HG03039 (cell line): ENCODE measurements at regions not wholly inside any gene's neighbourhood (a gene's known extent, or its start where the extent isn't known, plus 50 kb on each side); places are given as distances from the start of the nearest gene placed in this dataset.
"Not testable (repeated sequence)": the region's sequence is repeated elsewhere in the genome, so short reads cannot be mapped to it uniquely, and the experiment has no call there.

ENCODE experiments used
- ATAC-seq: cut with Tn5 transposase; IDR thresholded peaks from one replicate; pipeline ENCODE4 v1.9.1; 2021; ENCODE audit warnings: mild to moderate bottlenecking, moderate library complexity; ENCODE audit not compliant: unreplicated experiment

DNA sequence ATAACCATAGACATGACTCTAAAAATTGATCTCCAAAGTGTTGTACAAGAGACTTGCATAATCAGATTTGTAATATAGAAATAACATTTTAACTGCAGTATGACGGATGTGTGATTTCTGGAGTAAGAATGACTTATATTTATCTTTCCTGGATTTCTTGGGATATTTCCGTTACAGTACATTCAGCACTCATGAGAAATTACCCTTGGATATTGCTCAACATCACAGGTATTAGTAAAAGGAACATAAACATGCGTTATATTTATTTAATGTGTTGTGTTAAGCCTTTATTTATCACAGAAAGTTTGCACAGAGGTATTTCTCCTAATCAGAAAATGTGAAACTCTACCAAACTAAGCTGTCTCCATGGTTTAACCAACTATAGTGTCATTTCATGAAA is 1823.9 kb upstream of the C9orf72 start:
- ATAC-seq: no peak

DNA sequence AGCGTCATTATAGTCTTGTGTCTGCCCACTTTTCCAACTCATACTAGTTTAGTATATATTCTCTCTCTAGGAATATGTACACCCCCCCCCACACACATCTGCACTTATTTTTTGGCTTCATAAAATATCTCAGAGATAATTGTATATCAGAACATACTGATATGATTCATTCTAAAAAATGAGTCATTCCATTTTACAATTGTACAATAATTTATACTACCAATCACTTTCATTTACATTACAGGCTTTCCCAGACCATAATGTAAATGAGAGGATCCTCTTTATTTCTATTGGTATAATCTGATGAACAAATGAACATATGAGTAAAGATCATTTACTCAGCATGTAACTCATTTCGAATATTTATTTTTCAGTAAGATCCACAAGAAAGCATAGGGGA is 1842.9 kb upstream of the C9orf72 start:
- ATAC-seq: no peak

DNA sequence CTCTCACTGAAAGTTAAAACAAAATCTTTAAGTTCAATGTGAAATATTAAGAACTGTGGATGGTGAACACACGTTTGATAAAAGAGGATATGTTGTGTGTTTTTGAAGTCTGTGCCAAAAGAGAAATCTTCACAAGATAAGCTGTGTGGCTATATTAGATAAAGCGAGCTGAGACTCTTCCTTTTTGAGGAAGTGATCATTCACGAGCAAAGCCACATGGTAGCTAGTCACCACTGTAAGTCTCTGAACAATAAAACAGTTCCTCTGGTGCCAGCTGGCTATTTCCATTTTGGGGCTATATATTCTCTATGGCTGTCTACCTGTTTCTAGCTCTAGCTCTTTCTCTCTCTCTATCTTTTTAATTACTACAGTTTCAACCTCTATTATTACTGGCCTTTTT is 1849.2 kb upstream of the C9orf72 start:
- ATAC-seq: no peak

DNA sequence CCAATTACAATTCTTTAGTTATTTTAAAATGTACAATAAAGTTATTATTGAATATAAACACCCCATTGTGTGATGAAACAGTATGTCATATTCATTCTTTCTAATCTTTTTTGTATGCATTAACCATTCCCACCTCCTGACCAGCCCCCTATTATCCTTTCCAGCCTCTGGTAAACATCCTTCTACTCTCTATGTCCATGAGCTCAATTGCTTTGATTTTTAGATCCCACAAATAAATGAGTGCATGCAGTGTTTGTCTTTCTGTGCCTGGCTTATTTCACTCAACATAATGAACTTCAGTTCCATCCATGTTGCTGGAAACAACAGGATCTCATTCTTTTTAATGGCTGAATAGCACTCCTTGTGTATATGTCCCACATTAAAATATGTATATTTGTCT is 1858.9 kb upstream of the C9orf72 start:
- no peak for ATAC-seq

DNA sequence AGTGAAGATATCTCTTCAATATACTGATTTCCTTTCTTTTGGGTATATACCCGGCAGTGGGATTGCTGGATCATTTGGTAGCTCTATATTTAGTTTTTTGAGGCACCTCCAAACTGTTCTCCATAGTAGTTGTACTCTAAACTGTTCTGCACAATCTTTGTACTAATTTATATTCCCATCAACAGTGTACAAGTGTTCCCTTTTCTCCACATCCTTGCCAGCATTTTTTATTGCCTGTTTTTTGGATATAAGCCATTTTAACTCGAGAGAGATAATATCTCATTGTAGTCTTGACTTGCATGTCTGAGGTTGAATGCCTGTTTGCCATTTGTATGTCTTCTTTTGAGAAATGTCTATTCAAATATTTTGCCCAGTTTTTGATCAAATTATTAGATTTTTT is 1859.4 kb upstream of the C9orf72 start:
- ATAC-seq: not testable (repeated sequence)

DNA sequence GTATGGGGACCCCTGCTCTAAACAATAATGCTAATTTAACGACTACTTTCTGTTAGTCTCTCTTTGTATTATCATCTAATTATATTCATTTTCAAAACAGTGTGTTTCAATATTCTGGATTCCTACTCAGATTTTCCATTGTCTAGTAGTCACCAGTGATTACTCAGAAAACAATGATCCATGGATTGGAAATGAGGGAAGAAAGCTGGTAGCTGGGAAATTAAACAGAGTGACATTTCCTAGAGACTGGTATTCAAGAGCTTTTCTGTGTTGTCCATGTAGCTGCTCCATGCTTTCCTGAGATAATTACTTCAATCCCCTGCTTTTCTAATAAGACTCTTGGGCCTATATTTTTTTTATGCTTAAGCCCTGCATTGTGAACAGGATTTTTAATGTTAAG is 1862.1 kb upstream of the C9orf72 start:
- no peak for ATAC-seq

DNA sequence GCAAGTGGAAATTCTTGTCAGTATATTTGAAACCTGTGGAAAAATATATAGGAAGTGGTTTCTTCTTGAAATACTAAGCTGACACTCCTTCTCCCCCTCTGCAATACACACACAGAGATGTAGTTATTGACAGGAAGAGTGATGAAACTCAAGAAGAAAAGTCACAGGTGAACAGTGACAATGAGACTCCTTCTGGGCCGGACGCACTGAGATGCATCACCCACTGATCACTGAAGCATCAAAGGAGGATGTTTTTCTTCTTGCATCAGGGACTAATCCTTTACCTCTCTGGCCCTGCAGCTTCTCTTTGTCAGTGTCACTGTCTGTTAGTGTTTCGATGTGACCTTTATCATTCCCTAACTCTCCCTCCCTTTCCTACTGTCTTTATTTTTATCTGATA is 1864.2 kb upstream of the C9orf72 start:
- no peak for ATAC-seq

DNA sequence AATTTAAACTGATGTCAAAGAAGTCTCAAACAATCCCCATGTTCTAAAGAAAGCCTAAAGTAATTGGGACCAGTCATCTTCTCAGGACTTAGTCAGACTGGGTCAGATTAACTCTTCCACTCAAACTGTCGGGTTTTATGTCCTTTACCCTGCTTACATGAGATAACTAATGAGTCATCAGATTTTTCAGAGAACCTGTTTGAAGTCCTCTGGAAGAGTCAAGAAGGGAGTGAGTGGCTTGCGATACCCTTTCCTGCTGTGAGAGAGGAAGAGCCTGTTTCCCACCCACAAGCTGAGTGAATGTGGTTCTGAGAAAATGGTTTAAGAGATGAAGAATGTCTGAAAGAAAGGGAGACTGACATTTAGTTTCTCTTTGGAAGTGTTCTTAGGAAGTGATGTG is 1866.7 kb upstream of the C9orf72 start:
- ATAC-seq: no peak

DNA sequence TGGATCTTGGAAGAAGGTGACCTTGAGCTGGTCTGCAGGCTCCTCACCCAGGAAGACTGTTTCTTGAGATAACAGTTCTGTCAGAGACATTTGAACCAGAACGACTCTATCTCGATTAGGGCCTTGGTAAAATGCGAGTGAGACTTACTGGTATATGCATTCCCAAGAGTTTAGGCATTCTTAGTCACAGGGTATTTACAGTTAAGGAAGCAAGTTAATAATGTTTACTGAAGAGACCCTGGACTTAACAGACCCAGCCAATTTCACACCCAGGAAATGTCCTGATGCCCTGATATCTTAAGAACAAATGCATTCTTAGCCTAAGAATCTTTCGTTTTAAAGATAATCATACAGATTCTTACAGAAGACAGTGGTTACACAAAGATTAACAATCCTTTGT is 1867.2 kb upstream of the C9orf72 start:
- no peak for ATAC-seq

DNA sequence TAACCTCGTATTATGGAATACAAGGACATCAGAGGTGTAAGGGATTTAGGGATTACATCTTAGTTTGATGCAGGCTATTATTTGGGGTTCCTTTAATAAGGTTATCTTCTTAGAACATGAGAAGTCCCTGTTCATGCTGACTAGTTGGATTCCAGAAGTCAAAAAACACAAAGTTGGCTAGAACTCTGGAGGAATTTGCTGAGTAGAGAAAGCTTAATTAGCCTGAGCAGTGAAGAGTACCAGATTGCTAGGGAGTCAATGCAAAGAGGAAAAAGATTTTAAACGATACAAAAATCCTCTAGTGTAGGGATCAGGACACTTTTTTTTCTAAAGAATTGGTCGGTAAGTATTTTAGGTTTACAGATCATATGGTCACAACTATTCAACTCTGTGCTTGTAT is 1872.5 kb upstream of the C9orf72 start:
- no peak for ATAC-seq

DNA sequence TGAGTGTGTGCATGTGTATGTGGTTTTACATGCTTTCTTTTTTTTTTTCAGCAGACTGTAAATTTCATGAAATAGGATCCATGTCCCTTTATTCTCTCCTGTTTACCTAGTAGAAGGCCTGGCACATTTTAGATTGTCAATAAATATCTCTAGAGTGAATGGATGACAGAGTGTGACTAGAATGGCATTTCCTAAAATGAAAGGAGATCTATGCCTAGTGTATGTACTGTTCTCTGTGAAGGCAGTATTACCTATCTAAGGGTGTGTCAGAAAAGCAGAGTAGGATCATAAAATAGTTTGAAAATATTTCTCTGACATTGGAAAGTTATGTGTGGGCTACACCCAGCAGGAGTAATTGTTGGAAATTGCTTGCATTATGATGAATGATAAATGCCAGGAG is 1876.0 kb upstream of the C9orf72 start:
- no peak for ATAC-seq

DNA sequence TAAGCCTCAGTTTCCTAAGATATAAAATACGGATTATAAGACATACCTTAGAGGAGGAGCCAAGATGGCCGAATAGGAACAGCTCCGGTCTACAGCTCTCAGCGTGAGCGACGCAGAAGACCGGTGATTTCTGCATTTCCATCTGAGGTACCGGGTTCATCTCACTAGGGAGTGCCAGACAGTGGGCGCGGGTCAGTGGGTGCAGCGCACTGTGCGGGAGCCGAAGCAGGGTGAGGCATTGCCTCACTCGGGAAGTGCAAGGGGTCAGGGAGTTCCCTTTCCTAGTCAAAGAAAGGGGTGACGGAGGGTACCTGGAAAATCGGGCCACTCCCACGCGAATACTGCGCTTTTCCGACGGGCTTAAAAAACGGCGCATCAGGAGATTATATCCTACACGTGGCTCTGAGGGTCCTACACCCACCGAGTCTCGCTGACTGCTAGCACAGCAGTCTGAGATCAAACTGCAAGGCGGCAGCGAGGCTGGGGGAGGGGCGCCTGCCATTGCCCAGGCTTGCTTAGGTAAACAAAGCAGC is 1877.1 kb upstream of the C9orf72 start:
- not testable (repeated sequence) for ATAC-seq

DNA sequence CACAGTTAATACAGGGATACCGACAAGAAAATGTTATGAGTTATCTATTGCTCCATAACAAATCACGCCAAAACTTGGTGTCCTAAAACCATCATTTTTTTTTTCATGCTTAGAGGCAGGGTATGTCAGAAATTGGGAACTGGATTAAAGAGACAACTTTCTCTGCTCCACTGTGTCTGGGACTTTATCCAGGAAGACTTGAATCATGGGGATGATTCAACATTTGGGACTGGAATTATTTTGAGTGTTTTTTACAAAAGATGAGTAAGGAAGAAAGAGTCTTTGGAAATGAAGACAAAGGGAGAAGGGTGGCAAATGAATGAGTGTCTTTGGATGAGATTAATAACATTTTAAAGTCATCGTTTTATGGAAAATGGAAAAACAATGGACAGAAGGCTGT is 1883.7 kb upstream of the C9orf72 start:
- no peak for ATAC-seq

DNA sequence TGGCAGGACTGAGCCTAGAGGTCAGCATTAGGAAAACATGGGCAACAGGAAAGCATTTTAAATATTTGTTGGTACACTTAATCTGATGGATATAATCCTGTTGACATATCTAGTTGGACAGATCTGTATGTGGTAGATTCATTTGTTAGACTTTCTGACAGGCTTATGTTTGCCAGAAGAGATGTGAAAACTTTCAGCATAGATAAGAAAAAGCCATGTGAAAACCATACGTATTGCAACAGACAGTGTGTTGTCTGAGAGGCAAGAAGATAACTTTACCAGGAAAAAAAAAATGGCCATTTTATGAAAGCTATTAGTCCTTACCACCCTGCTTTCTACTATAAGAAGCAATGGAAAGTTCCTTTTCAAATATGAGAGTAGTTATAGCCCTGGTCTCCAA is 1902.2 kb upstream of the C9orf72 start:
- ATAC-seq: no peak

DNA sequence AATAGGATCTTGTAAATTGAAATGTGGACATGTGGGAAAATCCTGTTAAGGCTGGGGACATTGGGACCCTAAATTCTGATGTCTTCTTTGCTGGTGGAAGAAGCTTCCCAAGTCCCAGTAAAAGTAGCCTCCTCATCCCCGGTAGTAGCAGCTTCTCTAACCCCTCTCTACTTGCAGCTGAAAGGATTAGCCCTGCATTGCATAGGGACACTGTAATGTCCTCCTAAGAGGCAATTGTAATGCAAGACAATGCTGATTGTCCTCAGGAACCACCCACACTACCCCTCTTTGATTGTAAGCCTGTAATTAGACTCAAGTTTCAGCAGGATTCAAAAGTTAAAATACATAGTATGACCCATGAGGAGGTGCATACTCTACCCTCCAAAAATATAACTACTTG is 1938.4 kb upstream of the C9orf72 start:
- no peak for ATAC-seq

DNA sequence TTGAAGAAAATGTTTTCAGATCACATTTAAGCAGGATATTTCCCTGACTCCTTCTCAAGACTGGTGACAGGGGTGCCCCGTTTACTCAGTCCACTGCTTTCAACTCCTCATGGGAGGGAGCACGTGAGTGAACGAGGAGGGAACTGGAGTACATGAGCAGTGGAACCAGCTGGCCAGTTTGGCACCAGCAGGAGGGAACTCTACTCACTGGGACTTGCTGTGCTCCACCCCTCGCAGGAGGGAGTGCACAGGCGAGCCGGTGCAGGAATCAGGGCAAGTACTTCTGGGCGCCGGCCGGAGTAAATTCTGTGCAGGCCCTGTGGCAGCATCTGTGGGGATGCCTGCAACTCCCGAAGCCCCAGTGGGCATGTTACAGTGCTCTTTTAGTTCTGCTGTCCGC is 1941.1 kb upstream of the C9orf72 start:
- ATAC-seq: no peak

DNA sequence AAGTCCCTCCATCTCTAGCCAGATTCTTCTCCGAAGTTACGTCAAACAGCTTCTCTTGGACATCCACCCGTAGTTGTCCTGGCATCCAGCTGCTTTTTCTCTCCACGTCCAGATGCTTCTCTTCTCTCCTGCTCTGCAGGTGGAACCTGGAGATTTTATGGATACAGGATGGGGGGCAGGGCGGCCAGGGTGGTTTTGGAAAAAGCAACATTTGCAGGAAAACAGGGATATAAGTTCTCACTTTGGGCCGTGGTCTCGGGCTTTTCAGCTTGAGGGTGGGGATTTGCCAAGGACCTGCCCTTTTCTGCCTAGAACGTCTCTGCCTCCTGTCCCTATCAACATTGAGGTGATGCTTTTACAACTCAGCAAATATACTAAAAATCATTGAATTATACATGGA is 1941.6 kb upstream of the C9orf72 start:
- no peak for ATAC-seq

DNA sequence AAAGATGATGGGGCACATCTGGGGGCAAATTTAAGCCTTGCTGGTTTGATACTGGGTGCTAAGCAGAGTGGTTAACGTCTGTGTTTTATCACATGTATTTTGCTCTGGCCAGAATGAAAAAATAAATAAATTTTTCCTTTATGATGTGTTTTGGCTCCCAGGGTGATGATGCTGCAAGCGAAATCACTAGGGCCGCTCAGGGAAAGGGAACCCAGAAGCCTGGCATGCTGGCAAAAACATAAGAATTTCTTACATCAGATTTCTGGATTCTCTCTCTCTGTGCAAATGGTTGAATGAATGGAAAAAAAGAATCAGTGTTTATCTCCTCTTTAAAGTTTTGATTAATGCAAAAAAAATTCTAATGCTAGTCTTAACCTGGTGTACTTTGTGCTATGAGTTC is 1975.2 kb upstream of the C9orf72 start:
- ATAC-seq: no peak

DNA sequence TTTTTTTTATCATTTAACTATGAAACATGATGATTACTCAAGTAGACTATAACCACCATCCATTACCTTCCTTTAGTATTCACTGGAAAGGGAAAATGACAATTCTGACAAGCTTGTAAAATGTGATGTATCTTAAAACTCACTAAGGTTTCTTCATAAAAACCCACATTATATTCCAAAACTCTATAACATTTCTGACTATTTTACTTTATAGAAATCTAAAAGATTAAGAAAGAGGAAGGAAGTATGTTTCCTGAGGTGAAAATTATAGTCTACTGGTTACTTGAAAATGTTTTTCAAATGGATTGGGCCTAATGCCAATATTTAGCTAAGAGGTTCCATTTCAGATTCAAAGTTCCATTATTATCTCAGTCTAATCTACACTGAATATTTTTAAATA is 1982.2 kb upstream of the C9orf72 start:
- no peak for ATAC-seq

DNA sequence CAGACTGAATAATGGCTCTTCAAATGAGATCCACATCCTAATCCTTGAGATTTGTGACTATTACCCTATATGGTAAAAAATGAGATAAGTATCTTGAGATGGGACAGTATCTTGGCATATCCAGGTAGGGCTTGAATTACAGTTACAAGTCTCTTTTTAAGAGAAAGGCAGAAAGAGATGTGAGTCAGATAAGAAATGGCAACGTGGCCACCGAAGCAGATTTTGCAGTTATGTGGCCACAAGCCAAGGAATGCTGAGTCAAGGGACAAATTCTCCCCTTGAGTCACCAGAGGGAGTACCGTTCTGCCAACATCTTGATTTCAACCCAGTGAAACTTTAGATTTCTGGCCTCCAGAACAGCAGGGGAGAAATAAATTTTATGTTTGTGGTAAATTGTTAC is 1983.0 kb upstream of the C9orf72 start:
- no peak for ATAC-seq

DNA sequence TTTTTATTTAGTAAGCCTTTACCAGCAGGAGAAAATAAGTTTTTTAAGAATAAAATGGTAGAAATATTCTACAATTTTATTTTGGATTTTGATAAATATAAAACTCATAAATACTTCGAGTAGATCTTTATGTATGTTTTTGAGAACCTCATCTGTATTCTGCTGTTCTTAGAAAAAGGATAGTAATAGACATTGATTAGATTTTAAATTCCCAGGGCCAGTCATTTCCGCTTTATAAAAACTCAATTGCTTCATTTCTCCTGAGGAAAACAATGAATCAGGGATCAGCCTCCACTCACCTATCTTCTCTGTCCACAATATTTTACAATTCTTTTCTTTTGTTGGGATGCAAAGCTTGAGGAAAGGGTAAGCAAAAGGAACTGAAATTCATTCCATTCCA is 1983.5 kb upstream of the C9orf72 start:
- ATAC-seq: no peak

DNA sequence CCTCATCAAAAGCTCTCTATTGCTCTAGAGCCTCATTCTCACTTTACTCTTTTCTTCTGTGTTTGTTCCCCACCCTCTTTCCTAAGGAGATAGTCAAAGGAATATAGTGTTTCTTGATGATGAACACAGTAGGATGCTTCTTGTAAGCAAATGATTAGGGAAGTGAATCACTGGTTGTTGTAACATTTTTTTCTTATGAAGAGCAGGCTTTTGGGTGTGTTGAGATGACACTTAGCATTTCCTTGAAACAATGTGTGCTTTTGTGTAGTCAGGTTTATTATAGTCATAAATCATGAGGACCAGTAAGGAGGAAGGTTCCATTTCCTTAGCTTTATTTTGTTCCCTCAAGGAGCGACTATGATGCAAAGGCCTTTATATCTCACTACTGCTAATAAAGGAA is 1991.3 kb upstream of the C9orf72 start:
- ATAC-seq: no peak

DNA sequence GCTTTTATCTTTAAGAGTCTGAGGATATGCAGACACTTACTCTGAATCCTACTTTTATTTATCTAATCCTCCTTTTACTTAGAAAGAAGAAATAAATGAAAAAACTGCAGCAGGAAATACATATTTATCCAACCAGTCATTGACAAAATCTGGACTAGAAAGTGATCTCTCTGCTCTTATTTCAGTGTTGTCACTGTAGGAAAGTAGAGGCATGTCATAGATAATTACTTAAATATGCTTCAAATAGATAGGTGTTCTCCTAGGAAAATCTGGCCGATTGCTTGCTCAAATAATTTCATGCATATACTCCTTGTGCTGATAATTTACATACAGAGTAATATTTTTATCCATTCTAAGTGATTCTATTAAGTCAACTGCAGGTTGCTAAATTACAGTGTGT is 2001.9 kb upstream of the C9orf72 start:
- no peak for ATAC-seq

DNA sequence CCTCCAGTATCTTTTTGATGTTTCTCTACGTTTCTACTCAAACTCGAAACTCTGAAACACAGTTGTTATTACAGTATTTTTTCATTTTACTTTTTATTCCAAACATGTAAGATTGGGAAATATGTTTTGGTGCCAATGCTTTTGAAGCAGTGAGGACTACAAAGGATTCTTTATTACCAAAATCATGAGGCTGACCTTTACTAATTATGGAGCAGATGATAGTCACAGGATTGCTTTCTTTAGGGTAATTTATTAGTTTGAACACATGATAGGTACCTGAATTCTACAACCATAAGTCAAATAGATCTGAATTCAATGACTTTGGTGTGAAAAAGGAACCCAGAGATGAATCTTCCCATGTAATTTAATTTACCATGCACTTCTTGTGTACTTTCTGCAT is 2015.1 kb upstream of the C9orf72 start:
- ATAC-seq: no peak
